Stimulated activated CD8-positive, alpha-beta memory T cell treated with anti-CD3 and anti-CD28 coated beads, Interleukin-12 subunit alpha, Interleukin-12 subunit beta, amount 100 ng/mL, for 4 hours (primary cell): ENCODE measurements at regions not wholly inside any gene's neighbourhood (a gene's known extent, or its start where the extent isn't known, plus 50 kb on each side); places are given as distances from the start of the nearest gene placed in this dataset.

ENCODE experiments used
- DNase-seq: peaks from one replicate; pipeline ENCODE4 v3.0.0-alpha.2; 2020; ENCODE audit warnings: low read depth

DNA sequence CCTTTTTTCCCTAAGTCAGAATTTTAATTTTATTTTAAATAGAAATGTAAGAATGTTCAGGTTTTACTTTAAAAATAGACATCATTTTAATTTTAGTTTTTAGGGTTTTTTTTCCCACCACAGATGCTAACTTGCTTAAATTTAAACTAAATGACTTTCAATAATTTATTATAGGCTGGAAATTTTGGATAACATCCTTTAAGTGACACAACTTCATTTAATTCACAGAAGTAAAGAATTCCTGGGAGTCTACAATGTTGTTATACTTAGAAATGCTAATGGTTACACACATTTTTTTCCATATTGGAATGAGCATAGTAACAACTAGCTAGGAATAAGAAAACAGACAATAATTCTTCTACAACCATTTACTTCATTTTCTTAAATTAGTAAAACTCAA lies 90.5 kb upstream of the PDE10A start:
- DNase-seq: no peak

DNA sequence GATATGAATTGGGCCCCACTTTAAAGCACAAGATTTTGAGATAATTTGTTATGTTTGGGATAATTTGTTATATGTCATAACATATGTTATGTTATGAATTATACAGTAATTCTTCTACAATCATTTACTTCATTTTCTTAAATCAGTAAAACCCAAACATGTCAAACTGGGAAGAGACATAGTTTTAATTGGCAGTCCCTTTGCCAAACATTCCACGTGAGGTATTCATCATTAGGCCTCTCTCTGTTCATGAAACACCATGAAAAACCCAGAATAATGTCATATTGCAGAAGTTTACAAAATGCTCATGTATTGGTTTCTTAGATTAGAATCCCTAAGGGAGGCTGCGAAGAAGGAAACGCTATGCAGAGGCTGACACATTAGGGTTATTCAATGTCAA lies 89.4 kb upstream of the PDE10A start:
- no peak for DNase-seq

DNA sequence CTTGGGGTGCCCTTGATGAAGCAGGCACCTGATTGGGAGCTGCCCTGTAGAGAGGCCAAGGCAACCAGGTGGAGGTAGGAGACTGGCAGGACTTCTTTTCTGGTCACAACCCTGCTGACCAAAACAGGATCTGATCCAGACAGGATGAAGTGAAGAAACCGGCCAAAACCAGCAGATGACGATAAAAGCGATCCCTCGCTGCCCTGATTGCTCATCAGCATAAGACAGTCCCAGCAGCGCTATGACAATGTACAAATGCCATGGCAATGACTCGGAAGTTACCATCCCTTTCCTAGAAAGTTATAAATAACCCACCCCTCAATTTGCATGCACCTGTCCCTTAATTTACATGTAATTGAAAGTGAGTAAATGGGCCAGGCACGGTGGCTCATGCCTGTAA lies 88.4 kb upstream of the PDE10A start:
- DNase-seq: no peak

DNA sequence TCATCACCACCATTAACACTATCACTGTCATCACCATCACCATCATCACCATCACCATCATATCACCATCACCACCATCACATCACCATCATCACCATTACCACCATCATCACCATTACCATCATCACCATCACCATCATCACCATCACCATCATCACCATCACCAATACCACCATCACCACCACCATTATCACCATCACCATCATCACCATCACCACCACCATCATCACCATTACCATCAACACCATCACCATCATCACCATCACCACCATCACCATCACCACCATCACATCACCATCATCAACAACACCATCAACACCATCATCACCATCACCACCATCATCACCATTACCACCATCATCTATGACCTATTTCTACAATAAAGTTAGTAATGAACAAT lies 86.1 kb upstream of the PDE10A start:
- no peak for DNase-seq

DNA sequence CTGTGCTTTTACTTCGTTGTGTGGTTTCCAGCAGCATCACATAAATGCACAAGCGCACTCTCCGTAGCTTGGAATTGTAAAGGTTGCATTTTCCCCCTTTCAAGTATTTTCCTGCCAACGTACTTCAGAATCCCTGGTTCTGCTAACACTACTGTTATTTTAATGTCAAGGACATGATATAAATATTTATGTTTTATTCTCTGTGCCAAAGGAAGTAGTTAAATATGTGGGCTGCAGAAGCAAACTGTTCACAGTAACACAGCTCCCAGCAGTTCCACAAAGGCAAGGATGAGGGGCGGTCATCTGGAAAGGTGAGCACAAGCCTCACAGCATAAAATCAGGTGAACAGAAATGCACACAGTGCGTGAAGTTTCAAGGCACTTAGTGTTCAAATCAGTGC lies 85.3 kb upstream of the PDE10A start:
- no peak for DNase-seq

DNA sequence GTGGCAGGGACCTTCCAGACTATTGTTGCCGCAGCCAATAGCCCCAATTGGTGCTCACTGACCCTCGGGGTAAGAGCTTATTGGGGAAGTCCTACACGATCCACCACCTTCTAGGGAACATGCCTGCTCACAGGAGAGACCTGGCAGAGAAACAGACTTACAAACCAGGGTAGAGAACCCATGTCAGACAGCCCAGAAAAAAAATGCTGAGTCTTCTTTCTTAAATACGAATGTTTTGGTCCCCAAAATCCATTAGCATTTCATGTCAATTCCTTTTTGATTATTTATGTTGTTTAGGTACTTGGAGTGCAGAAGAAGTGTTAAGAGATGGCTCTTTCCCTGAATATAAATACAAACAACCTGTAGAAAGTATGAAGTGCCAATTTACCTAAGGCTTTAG lies 84.9 kb upstream of the PDE10A start:
- no peak for DNase-seq

DNA sequence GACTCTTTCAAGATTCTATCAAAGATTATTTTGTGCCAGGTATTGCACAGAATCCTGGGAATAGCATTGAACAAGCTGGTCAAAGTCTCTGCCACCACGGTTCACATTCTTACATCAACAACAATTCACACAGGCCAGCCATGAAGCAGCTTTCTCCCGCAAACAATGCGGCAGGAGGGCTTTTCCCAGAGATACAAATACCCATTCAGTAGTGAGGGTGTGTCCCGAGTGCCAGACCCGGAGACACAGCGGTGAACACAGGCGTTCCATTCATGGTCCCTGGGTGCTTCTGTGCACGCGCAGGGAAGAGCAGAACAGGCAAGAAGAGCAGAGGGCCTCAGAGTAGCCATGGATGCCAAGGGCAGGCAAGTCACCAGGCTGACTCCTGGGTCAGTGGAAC lies 83.3 kb upstream of the PDE10A start:
- DNase-seq: no peak

DNA sequence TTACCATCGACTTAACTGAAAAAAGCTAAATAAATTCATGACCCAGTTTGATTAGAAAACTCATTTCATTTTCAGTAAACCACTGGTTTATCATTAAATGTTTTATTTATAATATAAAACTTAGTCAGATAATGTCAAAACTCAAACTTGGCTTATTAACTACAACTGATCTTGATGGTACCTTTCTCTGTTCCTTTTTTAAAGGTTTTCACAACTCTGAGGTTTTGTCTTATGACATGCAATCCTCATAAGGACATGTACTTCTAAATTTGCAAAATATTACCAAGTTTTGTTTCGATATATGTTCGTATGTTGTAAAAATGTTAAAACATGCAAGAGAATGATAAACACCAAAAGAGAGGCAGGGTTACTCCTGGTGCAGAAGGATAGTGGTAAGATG lies 82.5 kb upstream of the PDE10A start:
- DNase-seq: no peak

DNA sequence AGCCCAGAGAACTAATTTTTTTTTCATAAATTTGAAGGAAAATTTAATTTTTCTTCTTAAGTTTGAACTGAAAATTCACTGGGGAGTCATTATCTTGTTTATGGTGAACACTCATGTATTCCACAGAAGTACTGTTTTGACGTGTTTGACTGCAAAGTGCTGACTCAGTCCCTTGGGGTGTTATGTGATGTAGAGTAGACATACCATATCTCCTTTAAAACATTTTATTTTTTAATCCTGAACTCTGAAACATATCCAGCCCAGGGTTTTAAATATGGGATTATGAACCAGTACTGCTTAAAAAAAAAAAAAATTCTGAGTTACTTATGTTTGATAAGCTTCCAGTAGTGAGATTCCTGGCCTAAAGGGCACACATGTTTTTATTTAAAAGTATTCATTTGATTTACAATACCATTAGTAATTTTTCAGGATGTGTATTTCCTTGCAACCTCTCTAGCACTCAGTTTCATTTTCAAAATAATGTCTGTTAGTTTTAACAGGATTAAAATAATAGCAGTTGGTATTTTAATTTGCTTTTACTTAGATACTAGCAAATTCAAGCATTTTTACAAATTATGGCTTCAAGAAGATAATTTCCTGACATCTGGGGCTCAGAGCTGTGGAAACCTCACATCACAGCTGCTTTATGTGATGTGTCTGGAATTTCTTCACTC lies 81.7 kb upstream of the PDE10A start:
- DNase-seq: no peak

DNA sequence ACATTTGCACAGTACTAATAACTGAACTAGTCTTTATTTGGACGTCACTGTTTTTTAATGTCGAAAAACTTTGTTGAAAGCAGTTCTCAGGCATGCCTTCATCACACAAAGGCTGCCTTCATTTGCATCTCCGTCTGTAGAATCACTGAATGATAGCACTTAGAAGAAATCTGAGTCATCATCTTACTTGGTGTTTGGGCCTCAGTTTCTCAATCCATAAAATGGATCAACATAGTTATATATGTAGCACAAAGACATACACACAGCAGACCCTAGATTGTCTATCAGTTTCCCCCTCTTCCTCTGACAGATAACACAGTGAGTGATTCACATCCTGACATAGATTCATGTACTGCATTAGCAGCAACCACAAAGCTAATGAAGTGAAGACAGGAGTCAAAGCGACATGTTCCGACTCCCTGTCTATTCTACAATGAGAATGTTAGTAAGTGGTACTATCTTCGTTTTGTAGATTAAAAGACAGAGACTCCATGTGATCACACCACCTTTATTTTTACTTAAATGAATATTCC lies 80.4 kb upstream of the PDE10A start:
- DNase-seq: no peak

DNA sequence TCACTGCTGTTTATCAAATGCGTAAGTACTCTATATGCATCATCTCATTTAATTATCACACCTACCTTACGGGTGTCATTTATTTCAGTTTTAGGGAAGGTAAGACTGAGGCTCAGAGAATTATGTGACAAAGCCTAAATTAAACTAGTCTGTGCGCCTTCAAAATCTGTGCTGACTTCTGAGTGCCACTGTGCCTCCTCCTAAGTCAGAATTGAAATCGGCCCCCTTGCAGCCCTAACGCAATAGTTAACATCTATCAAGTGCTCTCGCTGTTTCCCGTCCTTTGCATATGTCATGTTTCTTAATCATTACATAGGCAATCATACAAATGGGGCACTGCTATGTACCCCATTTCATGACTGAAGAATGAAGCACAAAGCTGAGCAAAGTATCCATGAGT lies 79.0 kb upstream of the PDE10A start:
- DNase-seq: no peak

DNA sequence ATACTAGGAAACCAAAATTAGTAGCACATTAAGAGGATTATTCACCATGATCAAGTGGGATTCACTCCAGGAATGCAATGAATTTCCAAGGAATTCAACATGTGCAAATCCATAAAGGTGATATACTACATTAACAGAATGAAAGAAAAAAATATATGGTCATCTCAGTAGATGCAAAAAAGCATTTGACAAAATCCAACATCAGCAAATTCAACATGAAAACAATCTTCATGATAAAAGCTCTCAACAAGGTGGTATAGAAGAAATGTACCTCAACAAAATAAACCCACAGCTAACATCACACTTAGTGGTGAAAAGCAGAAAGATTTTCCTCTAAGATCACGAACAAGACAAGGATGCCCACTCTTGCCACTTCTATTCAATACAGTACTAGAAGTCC lies 74.4 kb upstream of the PDE10A start:
- DNase-seq: no peak

DNA sequence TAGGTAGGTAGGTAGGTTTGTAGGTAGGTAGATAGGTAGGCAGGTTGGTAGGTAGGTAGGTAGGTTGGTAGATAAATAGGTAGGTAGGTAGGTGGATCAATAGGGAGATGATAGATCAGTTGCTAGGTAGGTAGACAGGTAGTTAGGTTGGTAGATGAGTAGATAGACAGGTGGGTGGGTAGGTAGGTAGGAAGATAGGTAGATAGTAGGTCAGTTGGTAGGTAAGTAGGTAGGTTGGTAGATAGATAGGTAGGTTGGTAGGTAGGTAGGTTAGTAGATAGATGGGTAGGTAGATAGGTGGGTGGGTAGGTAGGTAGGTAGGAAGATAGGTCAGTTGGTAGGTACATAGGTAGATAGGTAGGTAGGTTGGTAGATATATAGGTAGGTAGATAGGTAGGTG lies 72.0 kb upstream of the PDE10A start:
- DNase-seq: no peak

DNA sequence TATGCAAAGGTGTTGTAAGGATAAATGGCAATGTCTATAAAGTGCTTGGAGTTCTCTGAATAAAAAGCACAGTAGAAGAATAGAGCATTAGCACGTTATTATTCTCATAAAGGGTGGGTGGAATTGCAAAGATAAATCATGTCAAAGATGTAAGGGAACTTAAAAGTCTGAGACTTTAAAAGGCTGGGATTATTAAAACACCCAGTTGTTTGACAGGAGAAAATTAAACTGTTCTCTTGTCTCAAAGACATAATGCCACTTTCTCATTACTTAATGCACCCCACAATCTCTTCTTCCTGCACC lies 70.4 kb upstream of the PDE10A start:
- no peak for DNase-seq

DNA sequence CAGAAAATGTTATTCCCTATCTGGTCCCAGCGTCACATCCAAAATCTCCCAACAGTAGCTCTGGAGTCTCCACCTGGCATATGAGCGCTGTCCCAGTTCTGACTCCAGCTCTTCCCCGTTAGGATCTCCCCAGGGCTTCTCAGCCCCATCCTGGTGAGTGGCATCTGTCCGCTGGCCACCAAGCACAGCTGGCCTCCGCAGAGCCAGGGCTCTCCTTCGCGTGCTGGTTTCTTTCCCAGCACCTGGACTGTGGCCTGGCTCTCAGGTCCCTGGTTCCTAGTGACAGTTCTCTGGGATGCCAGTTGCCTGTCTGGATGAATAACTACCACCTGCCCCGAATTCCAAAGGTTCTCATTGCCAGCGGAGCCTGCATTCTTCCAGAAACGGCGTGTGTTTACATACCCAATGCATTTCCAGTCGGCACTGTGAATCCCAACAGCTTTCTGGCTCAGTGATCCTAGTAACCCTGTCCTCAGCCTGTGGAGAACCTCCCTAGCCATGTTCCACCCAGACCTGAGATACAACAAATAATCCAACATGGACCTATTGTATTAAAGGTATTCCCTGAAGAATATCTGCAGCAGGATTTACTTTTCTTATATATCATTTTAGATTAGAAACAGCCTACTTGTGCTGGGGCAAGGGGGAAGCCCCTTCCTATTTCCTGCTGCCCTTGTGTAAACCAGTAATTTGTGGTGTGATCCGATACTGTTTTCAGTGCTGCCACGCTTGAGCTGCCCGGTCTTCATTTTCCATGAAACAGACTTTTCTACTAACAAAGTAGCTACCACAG lies 69.9 kb upstream of the PDE10A start:
- no peak for DNase-seq

DNA sequence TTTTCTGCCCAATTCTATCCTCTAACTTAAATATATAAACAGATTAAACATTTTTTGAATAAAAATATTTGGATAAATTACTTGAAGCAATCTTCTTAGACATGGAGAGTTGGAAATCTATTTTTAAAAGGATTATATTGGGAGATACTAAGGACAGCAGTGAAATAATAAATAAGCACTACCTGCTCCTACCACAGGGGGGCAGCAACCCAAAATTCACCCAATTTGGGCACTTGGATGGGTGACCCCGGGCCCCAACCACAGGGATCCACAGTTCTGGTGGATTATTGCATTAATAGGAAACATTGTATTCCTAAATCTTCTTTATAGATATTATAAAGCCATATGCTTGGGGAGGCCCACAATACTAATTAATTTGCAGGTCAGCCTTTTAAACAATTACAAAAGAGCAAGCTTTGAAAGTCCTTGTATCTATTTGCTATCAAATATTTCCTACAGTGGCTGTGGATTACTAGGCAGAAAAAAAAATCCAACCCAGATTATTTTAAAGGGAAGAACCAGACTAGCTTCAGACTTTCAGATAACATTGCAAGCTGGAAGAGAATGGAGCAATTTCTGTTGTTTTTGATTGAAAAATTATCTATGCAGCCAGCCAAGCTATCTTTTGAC lies 66.4 kb upstream of the PDE10A start:
- no peak for DNase-seq

DNA sequence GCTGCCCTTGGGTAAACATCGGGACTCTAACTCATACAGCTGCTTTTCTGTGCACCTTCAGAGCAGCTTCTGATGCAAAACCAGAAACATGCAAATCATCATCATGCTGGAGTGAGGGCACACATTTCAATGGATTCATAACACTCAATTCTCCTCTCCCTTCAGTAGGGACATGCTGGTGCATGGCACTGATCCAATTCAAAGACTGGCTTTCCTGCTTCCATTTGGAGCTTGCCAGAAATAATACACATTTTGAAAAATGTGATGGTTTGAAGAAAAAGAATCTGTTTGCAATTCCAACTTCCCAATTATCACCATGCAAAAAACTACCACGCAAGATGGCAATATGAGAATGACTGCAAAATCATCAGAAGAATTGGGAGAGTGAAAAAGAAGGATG lies 65.2 kb upstream of the PDE10A start:
- DNase-seq: no peak

DNA sequence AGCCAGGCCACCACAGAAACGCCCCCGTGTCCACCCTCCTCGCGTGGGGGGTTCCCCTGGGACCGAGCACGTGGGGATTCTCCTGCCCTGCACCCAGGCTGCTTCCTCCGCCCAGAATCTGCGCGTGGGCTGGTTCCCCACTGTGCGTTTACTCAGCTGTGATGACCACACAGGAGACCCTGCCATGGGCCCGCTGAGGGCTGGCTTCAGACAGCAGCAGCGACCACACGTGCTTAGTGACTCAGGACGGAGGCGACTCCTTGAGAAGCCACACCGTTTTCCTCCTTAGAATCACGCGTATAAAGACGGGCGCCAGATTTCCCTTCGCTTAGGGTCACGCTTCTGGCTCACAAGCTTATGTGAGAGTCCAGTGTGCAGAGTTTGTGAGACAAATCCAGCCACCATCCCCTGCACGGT lies 63.9 kb upstream of the PDE10A start:
- no peak for DNase-seq

DNA sequence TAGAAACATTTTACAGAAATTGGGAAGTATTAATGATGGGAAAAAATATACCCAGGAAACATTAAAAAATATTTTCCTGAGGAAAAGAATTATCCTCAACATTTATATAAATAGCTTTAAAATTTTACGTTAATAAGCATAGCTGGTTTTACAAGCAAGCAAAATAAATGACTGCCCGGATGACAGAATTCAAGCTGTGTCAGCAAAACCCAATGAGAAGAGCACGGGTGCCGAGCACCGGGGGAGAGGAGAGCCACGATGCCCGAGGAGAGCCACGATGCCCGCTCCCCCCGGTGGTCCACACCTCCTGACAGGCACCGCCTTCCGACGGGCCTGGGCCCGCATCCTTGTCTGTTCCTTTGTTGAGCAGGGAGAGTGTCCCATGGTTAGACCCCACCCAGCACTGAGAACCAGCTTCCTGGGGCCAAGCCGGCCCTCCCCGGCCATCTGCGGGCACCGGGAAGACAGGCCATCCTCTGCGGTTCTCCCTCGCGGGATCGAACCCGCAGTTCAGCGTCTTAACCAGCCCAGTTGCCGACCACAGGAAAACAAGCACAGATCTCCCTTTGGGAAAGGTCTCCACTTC lies 63.3 kb upstream of the PDE10A start:
- DNase-seq: no peak

DNA sequence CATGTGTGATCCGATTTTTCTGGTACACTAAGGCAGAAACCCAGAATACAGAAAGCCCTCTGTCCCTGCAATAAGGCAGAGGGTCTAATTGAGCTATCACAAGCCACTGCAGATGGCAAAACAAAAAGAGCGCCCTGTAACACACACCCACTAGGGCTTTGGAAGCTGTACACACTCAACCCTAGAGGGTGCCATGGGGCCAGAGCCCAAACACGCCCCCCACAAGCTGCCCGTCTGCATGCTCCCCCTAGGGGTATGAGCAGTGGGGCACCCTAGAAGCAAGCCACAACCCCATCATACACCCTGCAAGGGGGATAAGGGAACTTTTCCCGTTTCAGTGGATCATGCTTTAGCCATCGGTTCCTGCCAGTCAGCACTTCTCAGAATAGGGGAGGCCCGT lies 62.2 kb upstream of the PDE10A start:
- DNase-seq: no peak

DNA sequence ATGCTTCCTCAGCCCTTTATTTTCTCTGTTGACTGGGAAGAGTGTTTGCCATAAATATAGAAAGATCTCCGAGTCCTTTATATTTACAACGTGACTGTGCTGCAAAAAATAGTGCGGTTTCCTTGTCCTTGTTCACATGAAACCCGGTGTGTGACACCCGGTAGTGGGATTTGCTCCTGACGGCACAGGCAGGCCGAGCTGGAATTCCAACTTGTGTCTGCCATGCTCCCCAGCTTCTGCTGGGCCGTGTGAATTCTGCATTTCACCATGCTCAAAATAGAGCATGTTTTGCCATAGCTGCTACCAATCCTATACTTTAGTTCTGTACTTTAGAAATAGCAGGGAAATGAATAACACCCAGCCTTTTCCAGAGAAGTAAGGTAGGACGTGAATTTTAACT lies 60.3 kb upstream of the PDE10A start:
- no peak for DNase-seq

DNA sequence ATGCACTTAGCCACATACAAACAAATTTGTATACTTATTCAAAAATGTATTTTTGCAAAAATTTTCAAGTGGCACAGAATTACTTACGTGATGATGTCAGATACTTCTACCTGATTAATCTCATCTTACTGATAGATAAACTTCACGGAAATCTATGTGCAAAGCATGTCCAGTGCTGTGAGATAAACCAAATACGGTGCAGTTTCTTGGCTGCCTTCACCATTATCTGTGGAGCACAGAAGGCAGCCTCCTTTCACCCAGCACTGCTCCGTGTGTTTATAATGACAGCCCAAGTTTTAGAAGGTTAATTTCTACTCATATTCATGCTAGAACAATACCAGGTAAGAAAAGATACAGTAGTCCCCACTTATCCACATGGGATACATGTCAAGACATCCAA lies 59.0 kb upstream of the PDE10A start:
- no peak for DNase-seq

DNA sequence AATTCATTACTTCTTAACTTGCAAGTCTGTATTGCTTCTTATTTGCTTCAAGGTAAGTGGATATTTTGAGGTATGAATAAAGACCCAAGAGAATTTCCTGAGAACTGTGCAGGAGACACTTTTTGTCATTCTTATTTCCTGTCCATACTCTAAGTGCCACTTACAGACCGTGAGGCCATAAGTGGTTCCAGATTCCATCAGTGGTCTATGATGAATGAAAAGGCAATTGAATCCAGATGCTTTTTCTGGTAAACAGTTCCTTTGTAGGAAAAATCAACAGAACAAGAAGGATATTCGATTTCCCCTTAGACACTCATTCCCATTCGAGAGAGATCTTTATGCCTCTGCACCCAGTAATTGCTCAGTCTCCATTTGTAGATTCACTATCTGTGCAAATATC lies 58.3 kb upstream of the PDE10A start:
- no peak for DNase-seq
